Cardiac fibroblast (primary cell): ENCODE measurements at regions not wholly inside any gene's neighbourhood (a gene's known extent, or its start where the extent isn't known, plus 50 kb on each side); places are given as distances from the start of the nearest gene placed in this dataset.

Source experiments
- DNase-seq, 2 donors: peaks; one replicate each; pipeline versions ENCODE4 v3.0.0 to v3.0.0-alpha.2; 2010; ENCODE audit warnings: low read depth in 2 of 2
- H3K4me3 ChIP-seq, 2 donors: replicated peaks in 1 of 2; 1 replicate in 1 of 2; 2 replicates in 1 of 2; pipeline ENCODE4 v1.5.1; 2011; ENCODE audit warnings: low read depth in 2 of 2, low read length in 2 of 2, mild to moderate bottlenecking in 2 of 2, moderate library complexity in 1 of 2
- CTCF ChIP-seq: IDR thresholded peaks from one replicate; pipeline ENCODE4 v1.5.1; 2011; ENCODE audit warnings: low read depth, mild to moderate bottlenecking, low read length, inconsistent platforms

- no peak for TF ChIP-seq CTCF
- no peak for DNase-seq
- H3K4me3 ChIP-seq, result no peak overlapping the region
Observed at GRCh38 chr20:7712661-7713060, 227.6 kb downstream of the HAO1 start.

GRCh38 chr20:7714549-7714948 is 225.7 kb downstream of the HAO1 start:
- TF ChIP-seq CTCF, result no peak
- H3K4me3 ChIP-seq, result no peak overlapping the region
- no peak for DNase-seq

GRCh38 chr20:7716286-7716972 is 223.8 kb downstream of the HAO1 start:
- peak; percentile 50 to 51 for DNase-seq
- H3K4me3 ChIP-seq, result no peak overlapping the region
- no peak for TF ChIP-seq CTCF

- no peak overlapping the region for H3K4me3 ChIP-seq
- TF ChIP-seq CTCF, result no peak
- peak; percentile 74 to 89 for DNase-seq
Observed at GRCh38 chr20:7722564-7722963, 217.7 kb downstream of the HAO1 start.

GRCh38 chr20:7723284-7723683 is 217.0 kb downstream of the HAO1 start:
- no peak overlapping the region for H3K4me3 ChIP-seq
- no peak for TF ChIP-seq CTCF
- DNase-seq, result peak; percentile 82 to 93

GRCh38 chr20:7728338-7728737 is 211.9 kb downstream of the HAO1 start:
- DNase-seq, result peak in 1 of 2 donors; percentile 59
- no peak for TF ChIP-seq CTCF
- no peak overlapping the region for H3K4me3 ChIP-seq

- TF ChIP-seq CTCF, result no peak
- no peak for DNase-seq
- H3K4me3 ChIP-seq, result no peak overlapping the region
Observed at GRCh38 chr20:7734216-7734615, 206.0 kb downstream of the HAO1 start.
